HG02840 (cell line): ENCODE measurements at regions not wholly inside any gene's neighbourhood (a gene's known extent, or its start where the extent isn't known, plus 50 kb on each side); places are given as distances from the start of the nearest gene placed in this dataset.
A peak's percentile ranks its signal among the peaks of the same experiment; 100 is the strongest.
"Not testable (repeated sequence)": the region's sequence is repeated elsewhere in the genome, so short reads cannot be mapped to it uniquely, and the experiment has no call there.

ENCODE experiments used
- ATAC-seq: cut with Tn5 transposase; IDR thresholded peaks from one replicate; pipeline ENCODE4 v1.9.1; 2021; ENCODE audit warnings: mild to moderate bottlenecking, moderate library complexity, moderate number of reproducible peaks; ENCODE audit not compliant: unreplicated experiment, low FRiP score

DNA sequence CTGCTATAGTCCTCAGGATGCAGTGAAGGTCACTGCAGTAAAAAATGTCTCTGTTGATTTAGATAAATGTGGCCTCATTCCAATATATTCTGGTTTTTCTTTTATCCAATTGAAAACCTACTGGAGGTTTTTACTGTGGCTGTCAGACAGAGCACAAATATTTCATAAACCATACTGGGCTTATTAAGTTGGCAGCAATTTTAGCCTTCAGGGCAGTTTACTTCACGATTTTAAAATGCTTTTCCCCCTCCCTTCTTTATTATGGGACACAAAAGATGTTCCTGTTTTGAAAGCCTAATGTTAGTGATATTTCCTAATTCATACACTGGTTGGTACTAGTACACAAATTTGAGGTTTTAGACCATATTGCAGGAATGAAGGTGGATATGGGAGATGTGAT, 939.4 kb downstream of the C4orf33 start:
- no peak for ATAC-seq

DNA sequence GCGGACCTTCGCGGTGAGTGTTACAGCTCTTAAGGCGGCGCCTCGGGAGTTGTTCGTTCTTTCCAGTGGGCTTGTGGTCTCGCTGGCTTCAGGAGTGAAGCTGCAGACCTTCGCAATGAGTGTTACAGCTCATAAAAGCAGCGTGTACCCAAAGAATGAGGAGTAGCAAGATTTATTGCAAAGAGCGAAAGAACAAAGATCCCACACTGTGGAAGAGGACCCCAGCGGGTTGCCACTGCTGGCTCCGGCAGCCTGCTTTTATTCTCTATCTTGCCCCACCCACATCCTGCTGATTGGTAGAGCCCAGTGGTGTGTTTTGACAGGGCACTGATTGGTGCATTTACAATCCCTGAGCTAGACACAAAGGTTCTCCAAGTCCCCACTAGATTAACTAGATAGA, 941.9 kb downstream of the C4orf33 start:
- ATAC-seq: not testable (repeated sequence)

GRCh38 chr4:130038540-130038939, 942.6 kb downstream of the C4orf33 start:
- not testable (repeated sequence) for ATAC-seq

- ATAC-seq: peak; percentile 84
Measured at GRCh38 chr4:130043732-130044160, 947.8 kb downstream of the C4orf33 start.

GRCh38 chr4:130044788-130045531, 949.0 kb downstream of the C4orf33 start:
- peak; percentile 49 for ATAC-seq

DNA sequence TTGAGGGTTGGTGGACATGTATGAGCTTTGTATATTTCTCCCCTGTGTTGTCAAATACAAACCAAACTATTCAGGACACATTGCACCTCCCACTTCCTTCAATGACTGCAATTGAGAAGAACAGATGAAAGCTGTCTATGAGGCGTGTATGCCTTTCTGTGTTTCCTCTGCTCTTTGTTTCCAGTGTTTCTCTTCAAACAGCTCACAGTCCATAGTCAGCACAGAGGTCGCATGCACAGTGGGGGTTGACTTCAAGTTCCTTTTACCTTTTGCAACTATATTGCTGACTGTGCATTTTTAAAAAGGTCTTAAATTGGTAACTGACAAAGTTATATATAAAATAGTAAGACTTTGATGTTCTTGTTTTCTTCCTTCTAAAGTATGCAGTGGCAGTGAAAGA, 957.8 kb downstream of the C4orf33 start:
- ATAC-seq: no peak

DNA sequence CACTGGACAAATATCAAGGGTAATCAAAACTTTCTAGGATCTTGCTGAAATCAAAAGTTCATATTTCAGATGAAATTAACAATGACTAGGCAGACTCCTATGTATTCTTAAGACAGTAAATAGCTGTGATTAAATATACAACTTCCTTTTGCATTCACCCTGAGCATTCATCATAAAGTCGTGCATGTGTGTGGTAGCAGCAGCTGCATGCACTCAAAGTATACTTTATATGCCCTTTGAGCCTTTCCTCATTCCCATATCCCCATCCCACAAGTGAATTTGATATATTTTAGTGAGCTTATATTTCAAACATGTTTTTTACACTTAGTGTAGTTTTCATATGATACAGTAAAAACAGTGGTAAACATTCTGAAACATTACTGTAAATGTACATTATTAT, 959.0 kb downstream of the C4orf33 start:
- no peak for ATAC-seq

- ATAC-seq: no peak
Measured at GRCh38 chr4:130056286-130056685, 960.3 kb downstream of the C4orf33 start.

GRCh38 chr4:130064471-130064870, 968.5 kb downstream of the C4orf33 start:
- no peak for ATAC-seq

DNA sequence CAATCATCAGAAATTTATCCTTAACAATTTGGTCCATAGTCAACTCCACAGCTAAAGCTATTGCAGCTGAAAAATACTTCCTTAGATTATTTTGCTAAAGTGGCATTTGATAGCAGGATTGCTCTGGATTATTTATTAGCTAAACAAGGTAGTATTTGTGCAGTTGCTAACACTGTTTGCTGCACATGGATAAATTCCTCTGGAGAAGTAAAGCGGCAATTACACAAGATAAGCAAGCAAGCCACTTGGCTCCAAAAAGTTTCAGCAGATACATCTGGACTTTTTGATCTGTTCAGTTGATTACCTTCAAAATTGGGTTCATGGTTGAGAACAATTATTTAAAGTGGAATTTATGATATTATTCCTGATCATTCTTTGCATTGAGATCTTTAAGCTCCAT, 971.5 kb downstream of the C4orf33 start:
- no peak for ATAC-seq

DNA sequence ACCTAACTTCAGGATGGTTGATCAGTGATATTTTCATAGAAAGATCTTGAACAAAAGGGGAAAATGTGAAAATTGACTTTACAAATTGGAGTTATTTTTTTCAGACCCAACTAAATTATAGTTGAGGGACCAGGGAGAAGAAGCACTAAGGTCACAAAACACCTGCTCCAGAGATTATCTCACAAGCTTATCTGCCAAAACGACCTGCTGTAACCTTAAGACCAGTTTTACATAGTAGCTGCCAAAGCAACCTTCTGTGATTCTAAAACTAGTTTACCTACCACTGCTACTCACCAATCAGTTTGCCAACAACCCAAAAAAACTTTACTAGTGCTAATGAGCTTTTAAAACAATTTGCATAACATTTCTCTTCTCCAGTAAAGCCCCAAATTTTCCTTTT, 972.1 kb downstream of the C4orf33 start:
- no peak for ATAC-seq

- ATAC-seq: no peak
Measured at GRCh38 chr4:130071746-130072145, 975.8 kb downstream of the C4orf33 start.

- ATAC-seq: no peak
Measured at GRCh38 chr4:130073145-130073790, 977.3 kb downstream of the C4orf33 start.

- ATAC-seq: no peak
Measured at GRCh38 chr4:130074096-130074495, 978.1 kb downstream of the C4orf33 start.

- no peak for ATAC-seq
Measured at GRCh38 chr4:130077275-130077674, 981.3 kb downstream of the C4orf33 start.

DNA sequence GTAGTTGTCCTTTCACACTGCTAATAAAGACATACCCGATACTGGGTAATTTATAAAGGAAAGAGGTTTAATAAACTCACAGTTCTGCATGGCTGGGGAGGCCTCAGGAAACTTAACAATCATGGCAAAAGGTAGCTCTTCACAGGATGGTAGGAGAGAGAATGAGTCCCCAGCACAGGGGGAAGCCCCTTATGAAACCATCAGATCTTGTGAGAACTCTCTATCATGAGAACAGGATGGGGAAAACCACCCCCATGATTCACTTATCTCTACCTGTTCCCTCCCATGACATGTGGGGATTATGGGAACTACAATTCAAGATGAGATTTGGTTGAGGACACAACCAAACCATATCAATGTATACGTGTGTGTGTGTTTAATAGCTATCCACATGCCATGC, 983.1 kb downstream of the C4orf33 start:
- ATAC-seq: not testable (repeated sequence)

DNA sequence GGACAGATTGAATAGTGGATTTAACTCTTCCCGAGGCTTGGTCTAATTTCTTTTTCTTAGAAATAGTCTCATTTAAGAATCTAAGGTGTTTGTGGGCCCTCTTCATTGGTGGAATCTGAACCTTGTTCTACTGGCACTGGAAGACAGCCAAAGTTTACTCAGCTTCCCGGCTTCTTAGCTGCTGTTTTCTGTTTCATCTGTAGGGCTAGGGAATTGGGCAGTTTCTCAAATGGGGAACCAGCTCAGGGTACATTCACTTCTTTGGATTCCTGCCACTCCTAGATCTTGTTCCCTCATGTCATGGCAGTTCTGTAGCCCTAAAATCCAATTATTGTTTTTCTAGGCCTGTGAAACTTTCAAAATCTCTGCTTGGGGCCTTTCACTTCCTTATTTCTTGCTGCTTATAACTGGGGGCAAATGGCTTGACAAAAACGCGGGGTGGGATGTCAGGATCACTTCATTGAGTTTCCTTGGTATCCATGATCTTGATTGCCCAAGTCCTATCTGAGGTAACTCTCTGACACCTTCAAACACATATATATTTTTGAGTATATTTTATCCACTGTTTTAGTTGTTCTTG, 985.0 kb downstream of the C4orf33 start:
- no peak for ATAC-seq

- no peak for ATAC-seq
Measured at GRCh38 chr4:130090427-130090826, 994.5 kb downstream of the C4orf33 start.

DNA sequence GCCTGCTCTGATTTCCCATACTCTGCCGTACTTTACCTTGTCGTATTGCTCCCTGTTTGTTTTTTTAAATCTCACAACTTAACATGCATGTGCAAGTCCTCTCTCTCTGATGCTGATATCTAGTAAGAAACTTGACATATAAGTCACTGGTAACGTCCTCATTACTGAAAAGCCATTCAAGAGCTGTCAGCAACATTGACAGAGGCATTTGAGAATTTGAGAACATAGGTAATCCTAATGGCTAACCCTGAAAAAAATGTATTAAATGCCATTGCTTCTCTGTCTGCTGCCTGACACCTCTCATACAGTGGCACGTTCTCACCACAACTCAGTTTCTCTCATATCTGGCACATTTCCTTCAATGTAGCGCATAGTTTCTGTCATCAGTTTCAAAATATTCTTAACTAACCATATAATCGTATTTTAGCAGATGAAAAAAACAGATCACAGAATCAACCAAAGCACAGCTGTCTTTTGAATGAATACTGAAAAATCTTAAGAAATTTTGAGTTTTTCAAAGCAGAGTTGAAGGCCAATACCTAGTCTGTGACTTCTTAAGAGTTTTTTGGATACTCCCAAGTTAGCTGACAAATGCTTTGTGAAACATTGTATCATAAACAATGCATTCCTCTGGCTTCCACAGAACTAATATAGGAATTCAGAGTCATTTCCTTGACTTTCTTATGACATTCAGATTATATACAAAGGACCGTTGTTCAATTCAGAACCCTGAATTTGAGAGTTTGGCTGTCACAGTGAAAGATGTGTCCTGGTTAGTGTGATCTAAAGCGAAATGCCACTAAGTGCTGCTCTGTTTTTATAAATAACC, 996.4 kb downstream of the C4orf33 start:
- ATAC-seq: no peak

DNA sequence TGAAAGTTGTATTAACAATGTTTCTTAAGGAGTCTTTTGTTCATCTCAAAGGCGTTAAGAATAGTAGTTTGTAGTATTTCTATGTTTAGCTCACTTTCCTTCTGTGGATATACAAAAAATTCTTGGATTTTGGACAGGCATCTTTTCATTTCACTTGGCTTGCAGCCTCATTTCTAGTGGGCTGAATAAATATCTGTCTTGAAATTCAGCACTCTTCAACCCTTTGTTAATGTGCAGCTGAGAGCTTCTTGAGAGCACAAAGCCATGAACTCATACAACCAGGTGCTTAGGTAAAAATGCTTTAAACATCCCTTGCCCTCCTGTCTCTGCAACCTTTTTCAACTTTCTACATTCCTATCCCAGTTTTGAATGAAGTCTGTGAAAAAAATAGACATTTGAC, 1003.2 kb downstream of the C4orf33 start:
- ATAC-seq: no peak

DNA sequence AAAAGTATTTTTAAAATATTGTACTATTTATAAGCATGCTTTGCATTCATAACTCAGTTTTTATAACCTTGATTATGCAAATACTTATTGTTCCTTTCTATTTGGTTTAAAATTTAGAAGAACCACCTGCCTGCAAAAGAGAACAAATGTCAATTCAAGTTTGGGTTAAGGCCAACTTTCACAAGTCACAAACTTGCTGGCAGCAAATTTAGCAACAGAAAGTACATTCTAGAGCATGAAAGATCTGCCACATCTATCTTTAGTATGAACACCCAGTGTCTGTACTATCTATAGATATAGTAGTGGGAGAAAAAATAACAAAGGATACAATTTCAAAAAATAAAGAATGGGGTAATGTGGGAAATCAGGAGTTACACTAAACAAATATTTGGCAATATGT, 1014.2 kb downstream of the C4orf33 start:
- ATAC-seq: no peak
